ENCODE measurements at regions not wholly inside any gene's neighbourhood (a gene's known extent, or its start where the extent isn't known, plus 50 kb on each side); places are given as distances from the start of the nearest gene placed in this dataset.

DNA sequence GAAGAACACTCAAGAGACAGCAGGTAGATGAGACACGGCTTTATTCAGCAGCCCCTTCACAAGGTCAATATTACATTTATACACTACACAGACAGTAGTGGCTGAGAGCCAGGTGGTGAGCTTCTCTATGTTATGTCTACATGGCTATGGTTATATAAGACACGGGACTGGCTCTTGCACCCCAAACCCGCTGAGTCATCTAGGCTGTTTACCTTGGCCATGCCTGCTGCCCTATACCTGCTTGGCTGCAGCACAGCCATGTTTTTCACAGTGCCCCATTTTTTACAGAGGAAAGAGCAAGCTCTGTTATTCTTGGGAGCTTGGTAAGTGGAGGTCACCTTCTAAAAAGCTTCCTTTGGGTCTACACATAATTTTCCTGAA is 231.6 kb downstream of the IGSF11 start:
- no peaks in the 10 kb centered on the region for H3K36me3 ChIP-seq (replicated peaks in 1 of 2; ENCODE audit: control insufficient read depth in 1 of 2, insufficient read depth in 2 of 2, low read length in 1 of 2)
- H3K4me1 ChIP-seq (ENCODE audit: control insufficient read depth in 1 of 2, insufficient read depth in 2 of 2, low read depth in 1 of 2, low read length in 1 of 2) = no peaks in the 10 kb centered on the region; a peak in 1 of 4 replicates
- no peaks in the 10 kb centered on the region for H3K9me3 ChIP-seq
- no peak overlapping the region for H2AFZ ChIP-seq (ENCODE audit: low read depth)
- H3K9ac ChIP-seq = no peak overlapping the region
- no peak for TF ChIP-seq POLR2AphosphoS5 (IDR thresholded peaks at IDR 0.05; ENCODE audit: low read depth, low read length)
- TF ChIP-seq NFIC (IDR thresholded peaks at IDR 0.05; ENCODE audit: borderline replicate concordance) = no peak
- no peak for TF ChIP-seq ZBTB33 (IDR thresholded peaks at IDR 0.05; ENCODE audit: borderline replicate concordance, low read depth)
- no peak for TF ChIP-seq FOXM1 (IDR thresholded peaks at IDR 0.05; ENCODE audit: low read depth)
- no peak for TF ChIP-seq EZH2phosphoT487 (IDR thresholded peaks at IDR 0.05; ENCODE audit: borderline replicate concordance, low read depth)
- TF ChIP-seq, protein P1, sequence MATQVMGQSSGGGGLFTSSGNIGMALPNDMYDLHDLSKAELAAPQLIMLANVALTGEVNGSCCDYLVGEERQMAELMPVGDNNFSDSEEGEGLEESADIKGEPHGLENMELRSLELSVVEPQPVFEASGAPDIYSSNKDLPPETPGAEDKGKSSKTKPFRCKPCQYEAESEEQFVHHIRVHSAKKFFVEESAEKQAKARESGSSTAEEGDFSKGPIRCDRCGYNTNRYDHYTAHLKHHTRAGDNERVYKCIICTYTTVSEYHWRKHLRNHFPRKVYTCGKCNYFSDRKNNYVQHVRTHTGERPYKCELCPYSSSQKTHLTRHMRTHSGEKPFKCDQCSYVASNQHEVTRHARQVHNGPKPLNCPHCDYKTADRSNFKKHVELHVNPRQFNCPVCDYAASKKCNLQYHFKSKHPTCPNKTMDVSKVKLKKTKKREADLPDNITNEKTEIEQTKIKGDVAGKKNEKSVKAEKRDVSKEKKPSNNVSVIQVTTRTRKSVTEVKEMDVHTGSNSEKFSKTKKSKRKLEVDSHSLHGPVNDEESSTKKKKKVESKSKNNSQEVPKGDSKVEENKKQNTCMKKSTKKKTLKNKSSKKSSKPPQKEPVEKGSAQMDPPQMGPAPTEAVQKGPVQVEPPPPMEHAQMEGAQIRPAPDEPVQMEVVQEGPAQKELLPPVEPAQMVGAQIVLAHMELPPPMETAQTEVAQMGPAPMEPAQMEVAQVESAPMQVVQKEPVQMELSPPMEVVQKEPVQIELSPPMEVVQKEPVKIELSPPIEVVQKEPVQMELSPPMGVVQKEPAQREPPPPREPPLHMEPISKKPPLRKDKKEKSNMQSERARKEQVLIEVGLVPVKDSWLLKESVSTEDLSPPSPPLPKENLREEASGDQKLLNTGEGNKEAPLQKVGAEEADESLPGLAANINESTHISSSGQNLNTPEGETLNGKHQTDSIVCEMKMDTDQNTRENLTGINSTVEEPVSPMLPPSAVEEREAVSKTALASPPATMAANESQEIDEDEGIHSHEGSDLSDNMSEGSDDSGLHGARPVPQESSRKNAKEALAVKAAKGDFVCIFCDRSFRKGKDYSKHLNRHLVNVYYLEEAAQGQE (IDR thresholded peaks at IDR 0.05; ENCODE audit: low read depth, low read length) = no peak
- TF ChIP-seq NRF1 (IDR thresholded peaks at IDR 0.05; ENCODE audit: low read depth, low read length) = no peak
- TF ChIP-seq MXI1 (IDR thresholded peaks at IDR 0.05; ENCODE audit: low read depth, low read length) = no peak
- no peak for TF ChIP-seq RCOR1 (IDR thresholded peaks at IDR 0.05; ENCODE audit: low read length)
- TF ChIP-seq RFX5 (IDR thresholded peaks at IDR 0.05; ENCODE audit: low read length) = no peak
- no peak for TF ChIP-seq YY1 (IDR thresholded peaks at IDR 0.05; ENCODE audit: low read depth)
- TF ChIP-seq MAX (IDR thresholded peaks at IDR 0.05; ENCODE audit: low read depth) = no peak
- no peak for TF ChIP-seq TEAD4 (IDR thresholded peaks at IDR 0.05; ENCODE audit: borderline replicate concordance, insufficient read depth)
- TF ChIP-seq CHD2 (IDR thresholded peaks at IDR 0.05; ENCODE audit: low read length, partially characterized antibody) = no peak
- TF ChIP-seq ELF1 (IDR thresholded peaks at IDR 0.05) = no peak
- no peak for TF ChIP-seq TCF12 (IDR thresholded peaks at IDR 0.05)
- TF ChIP-seq JUND (IDR thresholded peaks at IDR 0.05) = no peak
- no peak for TF ChIP-seq EP300 (IDR thresholded peaks at IDR 0.05; ENCODE audit: borderline replicate concordance in 1 of 2, low read depth in 1 of 2, low read length in 1 of 2)
- POLR2A ChIA-PET = no interaction called here
- no peak overlapping the region for H3K4me2 ChIP-seq
- no peaks in the 10 kb centered on the region for H4K20me1 ChIP-seq (ENCODE audit: insufficient read depth)
- no peak overlapping the region for H3K27ac ChIP-seq (ENCODE audit: low read depth in 2 of 2, low read length in 1 of 2)
- H3F3A ChIP-seq (replicated peaks; ENCODE audit: insufficient read depth) = no peaks in the 10 kb centered on the region
- 44% methylated on average over 2 of the region's 3 CpGs for WGBS (ENCODE audit: low lambda C conversion rate)
- no peaks in the 10 kb centered on the region for H3K27me3 ChIP-seq (ENCODE audit: insufficient read depth)
- H3K9me2 ChIP-seq = no peaks in the 10 kb centered on the region
- DNase-seq = no peak
- H3K79me2 ChIP-seq (ENCODE audit: insufficient read depth) = no peaks in the 10 kb centered on the region
- CTCF ChIA-PET = interaction anchor here (3.3 kb wide), 1 partner anchor 15 kb away, joined by 12 read pairs; no protein-coding TSS in a partner anchor
- no peak overlapping the region for H3K4me3 ChIP-seq (ENCODE audit: low read depth in 2 of 2, low read length in 1 of 2)
